ENCODE measurements at regions not wholly inside any gene's neighbourhood (a gene's known extent, or its start where the extent isn't known, plus 50 kb on each side); places are given as distances from the start of the nearest gene placed in this dataset.

DNA sequence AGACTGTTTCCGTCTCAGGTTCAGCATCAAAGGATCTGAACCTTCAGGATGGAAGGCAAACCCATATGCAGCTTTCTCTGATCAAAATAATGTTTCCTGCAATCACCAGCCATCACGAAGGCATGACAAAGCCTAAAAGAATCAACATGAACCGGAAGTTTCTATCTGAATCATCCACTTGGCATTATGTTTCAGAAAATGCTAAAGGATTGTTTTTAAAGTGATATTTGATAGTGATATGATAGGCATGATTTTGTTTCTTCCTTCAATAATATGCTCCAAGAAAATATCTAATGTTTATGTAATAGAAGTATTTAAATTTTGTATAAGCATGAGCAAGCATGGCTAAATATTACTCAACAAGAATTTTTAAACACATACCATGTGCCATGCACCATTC lies 219.6 kb downstream of the PLK2 start:
- TF ChIP-seq, protein P1, sequence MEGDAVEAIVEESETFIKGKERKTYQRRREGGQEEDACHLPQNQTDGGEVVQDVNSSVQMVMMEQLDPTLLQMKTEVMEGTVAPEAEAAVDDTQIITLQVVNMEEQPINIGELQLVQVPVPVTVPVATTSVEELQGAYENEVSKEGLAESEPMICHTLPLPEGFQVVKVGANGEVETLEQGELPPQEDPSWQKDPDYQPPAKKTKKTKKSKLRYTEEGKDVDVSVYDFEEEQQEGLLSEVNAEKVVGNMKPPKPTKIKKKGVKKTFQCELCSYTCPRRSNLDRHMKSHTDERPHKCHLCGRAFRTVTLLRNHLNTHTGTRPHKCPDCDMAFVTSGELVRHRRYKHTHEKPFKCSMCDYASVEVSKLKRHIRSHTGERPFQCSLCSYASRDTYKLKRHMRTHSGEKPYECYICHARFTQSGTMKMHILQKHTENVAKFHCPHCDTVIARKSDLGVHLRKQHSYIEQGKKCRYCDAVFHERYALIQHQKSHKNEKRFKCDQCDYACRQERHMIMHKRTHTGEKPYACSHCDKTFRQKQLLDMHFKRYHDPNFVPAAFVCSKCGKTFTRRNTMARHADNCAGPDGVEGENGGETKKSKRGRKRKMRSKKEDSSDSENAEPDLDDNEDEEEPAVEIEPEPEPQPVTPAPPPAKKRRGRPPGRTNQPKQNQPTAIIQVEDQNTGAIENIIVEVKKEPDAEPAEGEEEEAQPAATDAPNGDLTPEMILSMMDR (IDR thresholded peaks at IDR 0.05; ENCODE audit: insufficient read depth, low read length), result no peak
- TF ChIP-seq GABPA (IDR thresholded peaks at IDR 0.05; ENCODE audit: low read depth) (no peak), POLR2AphosphoS5 (IDR thresholded peaks at IDR 0.05; ENCODE audit: low read depth) (no peak), SPI1 (IDR thresholded peaks at IDR 0.05; ENCODE audit: borderline replicate concordance, low read depth) (no peak)
- TF ChIP-seq, protein P2, sequence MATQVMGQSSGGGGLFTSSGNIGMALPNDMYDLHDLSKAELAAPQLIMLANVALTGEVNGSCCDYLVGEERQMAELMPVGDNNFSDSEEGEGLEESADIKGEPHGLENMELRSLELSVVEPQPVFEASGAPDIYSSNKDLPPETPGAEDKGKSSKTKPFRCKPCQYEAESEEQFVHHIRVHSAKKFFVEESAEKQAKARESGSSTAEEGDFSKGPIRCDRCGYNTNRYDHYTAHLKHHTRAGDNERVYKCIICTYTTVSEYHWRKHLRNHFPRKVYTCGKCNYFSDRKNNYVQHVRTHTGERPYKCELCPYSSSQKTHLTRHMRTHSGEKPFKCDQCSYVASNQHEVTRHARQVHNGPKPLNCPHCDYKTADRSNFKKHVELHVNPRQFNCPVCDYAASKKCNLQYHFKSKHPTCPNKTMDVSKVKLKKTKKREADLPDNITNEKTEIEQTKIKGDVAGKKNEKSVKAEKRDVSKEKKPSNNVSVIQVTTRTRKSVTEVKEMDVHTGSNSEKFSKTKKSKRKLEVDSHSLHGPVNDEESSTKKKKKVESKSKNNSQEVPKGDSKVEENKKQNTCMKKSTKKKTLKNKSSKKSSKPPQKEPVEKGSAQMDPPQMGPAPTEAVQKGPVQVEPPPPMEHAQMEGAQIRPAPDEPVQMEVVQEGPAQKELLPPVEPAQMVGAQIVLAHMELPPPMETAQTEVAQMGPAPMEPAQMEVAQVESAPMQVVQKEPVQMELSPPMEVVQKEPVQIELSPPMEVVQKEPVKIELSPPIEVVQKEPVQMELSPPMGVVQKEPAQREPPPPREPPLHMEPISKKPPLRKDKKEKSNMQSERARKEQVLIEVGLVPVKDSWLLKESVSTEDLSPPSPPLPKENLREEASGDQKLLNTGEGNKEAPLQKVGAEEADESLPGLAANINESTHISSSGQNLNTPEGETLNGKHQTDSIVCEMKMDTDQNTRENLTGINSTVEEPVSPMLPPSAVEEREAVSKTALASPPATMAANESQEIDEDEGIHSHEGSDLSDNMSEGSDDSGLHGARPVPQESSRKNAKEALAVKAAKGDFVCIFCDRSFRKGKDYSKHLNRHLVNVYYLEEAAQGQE (IDR thresholded peaks at IDR 0.05; ENCODE audit: insufficient replicate concordance, low read depth), result no peak
- H3K27me3 ChIP-seq (ENCODE audit: insufficient read depth, poor library complexity, severe bottlenecking), result no peaks in the 10 kb centered on the region
- no peak for DNase-seq (ENCODE audit: low read depth in 1 of 2, low spot score in 1 of 2)
- H3K4me3 ChIP-seq (replicated peaks; ENCODE audit: insufficient read depth, low read length), result no peak overlapping the region
- H3K27ac ChIP-seq (replicated peaks), result no peak overlapping the region

DNA sequence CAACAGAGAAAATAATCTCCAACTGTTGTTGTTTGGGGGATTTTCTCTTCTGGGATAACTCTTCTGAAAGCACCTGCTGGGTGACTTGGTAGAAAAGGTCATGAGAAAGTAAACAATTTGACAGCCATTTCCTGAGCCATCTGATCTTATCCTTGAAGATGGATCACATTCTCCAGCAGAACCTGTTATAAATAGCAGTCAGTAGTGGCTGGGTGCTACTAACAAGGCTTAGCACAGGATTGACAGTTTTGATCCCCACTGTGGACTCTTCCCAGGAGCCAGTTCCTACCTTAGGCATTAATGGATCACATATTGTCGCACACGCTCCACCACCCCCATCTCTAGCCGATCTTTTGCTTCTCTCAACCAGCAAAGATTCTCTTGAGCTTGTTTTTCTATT lies 220.2 kb downstream of the PLK2 start:
- Histone ChIP-seq H3K27me3 (ENCODE audit: insufficient read depth, poor library complexity, severe bottlenecking) (no peaks in the 10 kb centered on the region), H3K4me3 (replicated peaks; ENCODE audit: insufficient read depth, low read length) (no peak overlapping the region), H3K27ac (replicated peaks) (no peak overlapping the region)
- TF ChIP-seq, protein P2 (IDR thresholded peaks at IDR 0.05; ENCODE audit: insufficient replicate concordance, low read depth), result no peak
- TF ChIP-seq GABPA (IDR thresholded peaks at IDR 0.05; ENCODE audit: low read depth) (no peak), POLR2AphosphoS5 (IDR thresholded peaks at IDR 0.05; ENCODE audit: low read depth) (no peak), SPI1 (IDR thresholded peaks at IDR 0.05; ENCODE audit: borderline replicate concordance, low read depth) (no peak)
- TF ChIP-seq, protein P1 (IDR thresholded peaks at IDR 0.05; ENCODE audit: insufficient read depth, low read length), result no peak
- DNase-seq (ENCODE audit: low read depth in 1 of 2, low spot score in 1 of 2), result no peak

DNA sequence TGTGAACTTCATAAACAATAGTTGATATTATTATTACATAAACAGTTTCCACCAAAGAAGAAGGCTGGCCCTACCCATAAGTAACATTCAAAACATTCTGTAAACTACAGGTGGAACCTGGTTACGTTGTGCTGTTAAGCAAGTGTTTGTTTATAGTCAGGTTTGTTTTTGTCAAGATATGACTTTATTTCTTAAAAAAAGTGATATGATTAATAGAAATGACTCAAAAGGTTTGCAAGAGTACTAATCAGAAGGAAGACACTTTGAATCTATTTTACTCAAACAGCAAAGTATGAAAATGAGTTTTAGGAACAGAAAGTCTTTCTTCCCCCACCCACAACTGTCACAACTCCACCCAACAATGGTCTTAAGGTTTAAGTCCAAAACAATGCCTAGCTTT lies 220.8 kb downstream of the PLK2 start:
- DNase-seq (ENCODE audit: low read depth in 1 of 2, low spot score in 1 of 2), result no peak
- H3K27ac ChIP-seq (replicated peaks), result no peak overlapping the region
- TF ChIP-seq, protein P1 (IDR thresholded peaks at IDR 0.05; ENCODE audit: insufficient read depth, low read length), result no peak
- TF ChIP-seq POLR2AphosphoS5 (IDR thresholded peaks at IDR 0.05; ENCODE audit: low read depth) (no peak), SPI1 (IDR thresholded peaks at IDR 0.05; ENCODE audit: borderline replicate concordance, low read depth) (no peak), GABPA (IDR thresholded peaks at IDR 0.05; ENCODE audit: low read depth) (no peak)
- TF ChIP-seq, protein P2 (IDR thresholded peaks at IDR 0.05; ENCODE audit: insufficient replicate concordance, low read depth), result no peak

More for the DNA sequence above, 220.8 kb downstream of the PLK2 start:
- no peaks in the 10 kb centered on the region for H3K27me3 ChIP-seq (ENCODE audit: insufficient read depth, poor library complexity, severe bottlenecking)
- H3K4me3 ChIP-seq (replicated peaks; ENCODE audit: insufficient read depth, low read length), result no peak overlapping the region
